ENCODE measurements at regions not wholly inside any gene's neighbourhood (a gene's known extent, or its start where the extent isn't known, plus 50 kb on each side); places are given as distances from the start of the nearest gene placed in this dataset.

DNA sequence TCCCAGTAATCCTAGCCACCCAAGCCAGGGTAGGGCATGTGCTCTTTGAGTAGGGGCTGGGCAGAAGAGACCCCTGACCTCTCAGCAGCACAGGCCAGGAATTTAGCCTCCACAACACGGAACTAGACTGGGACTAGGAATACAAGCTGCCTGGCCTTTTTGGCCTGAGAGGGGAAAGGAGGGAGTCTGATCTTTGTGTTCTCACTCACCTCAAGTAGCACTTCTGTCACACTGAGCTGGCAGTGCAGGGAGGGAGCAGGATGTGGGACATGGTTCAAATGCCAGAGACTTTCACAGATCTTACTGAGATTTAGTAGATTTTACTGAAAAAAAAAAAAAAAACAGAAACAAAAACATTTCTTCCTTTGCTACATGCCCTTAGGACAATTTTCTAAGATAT is 395.2 kb downstream of the CMPK2 start:
- no peak for DNase-seq (ENCODE audit: low read depth)

DNA sequence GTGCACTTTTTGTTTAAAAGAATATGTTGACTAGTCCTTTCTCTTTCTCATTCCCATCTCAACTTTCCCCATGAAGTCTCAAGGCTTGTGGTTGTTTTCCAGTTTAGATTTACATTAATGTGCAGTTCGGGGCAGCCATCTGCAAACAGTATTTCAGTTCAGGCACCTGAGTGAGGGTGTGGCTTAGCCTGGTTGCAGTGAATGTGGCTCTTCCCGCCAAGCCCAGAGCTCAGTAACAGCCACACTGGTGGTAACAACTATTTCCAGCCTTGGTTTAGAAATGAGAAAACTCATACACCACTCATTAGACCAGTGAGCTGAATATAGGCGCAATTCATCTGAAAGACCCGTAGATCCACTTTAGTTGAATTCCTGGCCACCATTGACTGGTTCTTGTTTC is 394.3 kb downstream of the CMPK2 start:
- DNase-seq (ENCODE audit: low read depth) = no peak

DNA sequence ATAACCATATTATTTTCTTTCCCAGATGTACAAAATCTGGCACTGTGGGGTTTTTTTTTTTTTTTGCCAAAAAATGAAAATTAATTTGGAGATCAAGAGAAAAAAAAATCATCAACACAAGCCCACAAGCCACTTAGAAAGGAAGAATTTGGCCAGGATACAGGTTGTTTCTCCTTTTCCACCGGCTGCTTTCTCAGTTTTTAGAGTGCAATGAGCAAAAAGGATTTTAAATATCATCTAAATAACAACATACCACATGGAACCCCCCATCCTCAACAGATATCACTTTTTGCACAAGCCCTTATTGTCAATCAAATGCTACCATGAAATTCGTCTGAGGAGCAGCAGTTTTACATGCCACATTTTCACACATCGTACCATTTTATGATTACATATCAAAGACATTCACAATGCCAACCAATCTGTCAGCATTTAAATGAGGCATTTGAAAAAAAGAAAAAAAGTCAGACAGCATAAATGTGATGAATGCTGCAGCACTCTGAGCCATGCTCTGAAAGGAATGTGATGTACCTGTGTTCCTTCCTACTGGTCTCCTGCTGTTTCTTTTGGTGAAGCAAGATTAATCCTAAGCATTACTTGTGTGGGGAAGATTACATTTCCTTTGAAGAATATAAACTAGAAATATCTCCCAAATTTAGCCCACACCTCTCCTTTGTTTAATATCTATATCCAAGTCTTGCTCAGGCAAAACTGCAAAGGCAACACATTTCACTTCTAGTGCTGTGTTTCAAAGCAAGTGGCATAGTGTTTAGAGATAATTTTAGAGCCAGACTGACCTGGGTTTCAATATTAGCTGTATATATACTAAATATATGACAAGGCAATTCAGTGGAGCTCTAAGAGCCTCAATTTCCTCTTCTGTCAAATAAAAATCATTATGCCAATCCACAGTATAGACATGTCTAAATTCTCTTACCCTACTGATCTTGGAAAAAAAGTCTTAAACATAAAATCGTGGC is 391.3 kb downstream of the CMPK2 start:
- no peak for DNase-seq (ENCODE audit: low read depth)

DNA sequence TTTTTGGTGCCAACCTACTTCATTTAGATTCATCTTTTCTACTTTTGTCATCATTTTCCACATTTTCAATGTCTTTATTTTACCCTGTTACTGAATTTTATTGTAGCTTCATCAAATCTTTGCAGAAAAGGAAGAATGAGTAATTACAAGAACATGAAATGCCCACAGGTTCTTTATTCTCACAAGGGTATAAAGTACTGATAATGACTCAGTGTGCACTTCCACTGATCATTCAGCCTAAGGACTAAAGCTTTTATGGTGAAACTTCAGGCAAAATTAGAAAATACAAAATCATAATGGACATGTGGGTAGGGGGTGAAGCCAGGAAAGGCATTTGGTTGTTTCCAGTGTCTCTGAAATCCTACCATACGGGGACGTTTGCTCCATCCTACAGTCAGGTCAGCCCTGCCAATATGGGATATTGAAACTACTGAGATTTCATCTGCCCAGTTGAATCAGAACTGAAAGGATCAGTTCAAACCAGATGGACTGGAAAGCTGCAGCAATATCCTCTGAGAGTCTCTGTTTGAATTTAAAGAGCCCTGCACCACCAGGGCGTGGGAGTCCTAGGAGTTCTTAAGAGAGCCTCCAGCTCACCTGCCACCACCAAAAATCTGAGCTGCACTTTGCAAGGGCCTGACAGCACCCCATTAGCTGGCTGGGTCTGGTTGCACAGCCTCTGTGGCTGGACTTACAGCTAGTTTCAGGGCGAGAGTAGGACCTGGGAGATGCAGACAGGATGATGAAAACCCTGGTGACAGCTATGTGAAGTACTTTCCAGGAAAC is 390.4 kb downstream of the CMPK2 start:
- DNase-seq (ENCODE audit: low read depth) = no peak

DNA sequence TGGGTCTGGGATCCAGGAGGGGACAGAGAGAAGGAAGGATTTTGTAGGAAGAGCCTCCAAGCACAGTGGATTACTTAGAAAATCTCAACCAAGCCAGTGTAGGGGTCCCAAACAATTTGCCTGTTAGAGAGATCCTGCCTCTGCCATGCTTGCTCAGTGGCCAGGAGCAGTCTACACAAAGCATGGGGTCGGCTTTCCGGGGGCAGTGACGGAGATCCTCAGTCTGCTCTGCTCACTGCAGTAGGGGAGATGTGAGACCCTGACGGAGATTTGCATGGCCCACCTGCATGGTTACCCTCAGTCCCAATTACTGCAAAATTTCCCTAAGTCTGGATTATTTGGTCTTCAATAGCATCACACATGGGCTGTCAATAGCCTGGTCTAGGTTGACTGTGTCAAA is 385.2 kb downstream of the CMPK2 start:
- DNase-seq (ENCODE audit: low read depth) = no peak

DNA sequence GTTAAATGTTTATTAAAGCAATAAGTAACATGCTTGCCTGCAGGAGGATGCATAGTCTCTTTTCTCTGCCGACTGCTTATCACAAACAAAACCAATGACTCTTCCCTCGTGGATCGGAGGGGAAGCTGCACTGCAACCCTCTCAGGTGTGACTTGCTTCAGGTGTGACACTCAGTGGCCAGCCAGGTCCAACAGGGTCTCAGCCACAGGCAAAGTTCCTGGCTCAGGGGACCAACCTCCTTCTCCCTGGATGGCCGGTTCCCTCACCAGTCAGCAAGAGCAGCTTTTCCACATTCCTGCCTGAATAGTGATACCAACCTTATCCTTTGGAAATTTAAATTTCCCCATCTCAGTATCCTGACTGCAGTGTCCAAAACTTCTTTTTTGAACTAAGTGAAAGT is 383.5 kb downstream of the CMPK2 start:
- no peak for DNase-seq (ENCODE audit: low read depth)

DNA sequence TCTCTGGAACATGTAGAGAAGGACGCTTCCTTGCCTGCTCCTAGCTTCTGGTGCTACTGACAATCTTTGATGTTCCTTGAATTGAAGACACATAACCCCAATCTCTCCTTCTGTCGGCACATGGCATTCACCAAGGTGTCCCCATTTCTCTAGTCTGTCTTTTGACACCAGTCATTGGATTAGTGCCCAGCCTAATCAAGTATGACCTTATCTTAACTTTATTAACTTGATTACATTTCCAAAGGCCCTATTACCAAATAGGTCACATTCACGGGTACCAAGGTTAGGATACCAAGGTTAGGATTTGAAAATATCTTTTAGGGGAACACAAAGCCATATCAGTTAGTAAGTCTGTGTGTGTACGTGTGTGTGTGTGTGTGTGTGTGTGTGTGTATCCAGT is 377.9 kb downstream of the CMPK2 start:
- DNase-seq (ENCODE audit: low read depth) = no peak

DNA sequence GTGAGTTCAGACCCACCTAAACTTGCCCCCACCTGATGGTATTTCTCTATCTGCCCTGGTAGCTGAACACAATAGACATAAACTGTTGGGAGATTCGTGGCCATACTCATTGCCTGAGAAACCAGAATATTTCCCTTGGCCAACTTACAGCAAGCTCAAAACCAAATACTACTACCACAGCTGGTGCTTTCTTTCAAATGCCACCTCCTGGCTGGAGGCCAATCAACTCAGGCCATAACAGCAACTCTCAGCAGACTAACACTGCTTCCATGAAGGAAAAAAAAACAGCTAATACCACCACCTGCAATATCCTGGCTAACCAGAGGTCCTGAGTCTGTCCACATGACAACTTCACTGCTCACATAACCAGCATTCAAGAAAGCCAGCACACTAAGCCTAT is 373.1 kb downstream of the CMPK2 start:
- no peak for DNase-seq (ENCODE audit: low read depth)

DNA sequence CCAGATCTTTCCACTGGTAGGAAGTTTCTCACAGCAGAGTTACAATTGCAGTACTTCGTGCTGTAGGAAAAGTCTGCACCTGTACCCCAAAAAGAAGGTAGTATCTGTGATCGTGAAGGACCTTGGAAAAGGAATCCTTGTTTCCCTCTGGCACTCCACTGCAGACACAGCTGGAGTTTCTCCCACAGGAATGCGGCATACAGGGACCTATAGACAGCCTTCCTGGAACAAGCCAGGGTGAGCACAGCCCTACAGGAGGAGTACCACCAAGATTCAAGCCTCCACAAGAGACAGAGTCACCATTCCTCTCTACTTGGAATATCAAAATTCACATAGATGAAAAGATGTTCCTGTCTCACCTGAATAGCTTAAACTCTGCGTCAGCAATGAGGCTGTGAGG is 372.4 kb downstream of the CMPK2 start:
- no peak for DNase-seq (ENCODE audit: low read depth)

DNA sequence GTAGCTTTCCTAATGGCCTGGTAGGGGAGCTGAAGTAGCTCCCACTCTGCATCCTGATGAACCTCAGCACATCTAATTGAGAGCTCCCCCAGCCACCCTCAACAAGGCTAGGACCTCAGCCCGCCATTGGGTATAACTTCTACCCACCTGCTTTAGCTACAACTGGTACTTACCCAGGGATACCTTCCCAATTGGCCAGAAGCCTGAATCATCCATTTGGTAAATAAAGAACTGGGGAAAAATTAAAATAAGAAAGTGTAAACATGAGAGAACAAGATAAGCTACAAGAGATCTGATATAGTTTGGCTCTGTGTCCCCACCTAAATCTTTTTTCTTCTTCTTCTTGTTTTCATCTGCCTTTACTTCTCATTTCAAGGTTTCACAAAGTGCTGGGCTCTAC is 372.0 kb downstream of the CMPK2 start:
- no peak for DNase-seq (ENCODE audit: low read depth)

DNA sequence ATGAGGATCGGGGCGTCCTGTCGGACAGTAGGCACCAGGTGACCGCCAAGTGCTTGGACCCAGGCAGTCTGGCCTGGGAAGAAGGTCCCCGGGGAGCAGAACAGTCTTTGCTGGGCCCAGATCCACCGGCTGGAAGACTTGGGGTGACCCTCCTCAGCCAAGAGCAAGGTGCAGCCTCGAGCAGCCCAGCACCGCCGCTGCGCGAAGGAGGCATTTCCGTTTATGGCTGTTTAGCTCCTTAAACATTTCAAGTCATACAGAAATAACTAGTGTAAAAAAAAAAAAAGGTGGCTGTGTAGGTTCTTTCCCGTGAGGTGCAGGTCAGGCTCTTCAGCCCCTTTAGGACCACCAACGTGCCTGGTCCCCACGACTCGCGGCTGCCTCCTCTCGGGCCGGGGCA is 370.2 kb downstream of the CMPK2 start:
- no peak for DNase-seq (ENCODE audit: low read depth)

DNA sequence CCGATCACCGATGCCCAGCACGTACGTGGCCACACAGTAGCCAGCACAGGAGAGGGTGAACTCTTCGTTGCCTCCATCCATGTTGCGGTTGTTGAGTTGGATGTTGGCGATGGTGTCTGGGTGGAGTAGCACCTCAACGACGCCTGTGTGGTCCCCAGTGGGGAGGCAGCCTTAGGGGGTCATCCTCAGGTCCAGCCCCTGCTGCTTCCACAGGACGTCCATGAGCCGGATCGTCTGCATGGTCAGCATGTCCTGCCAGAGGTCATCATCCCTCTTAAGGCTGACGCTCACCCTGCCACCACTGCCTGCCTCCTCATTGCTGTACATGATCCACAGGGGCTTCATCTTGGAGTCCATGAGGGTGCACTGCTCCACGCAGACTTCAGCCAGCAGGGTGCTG is 369.3 kb downstream of the CMPK2 start:
- DNase-seq (ENCODE audit: low read depth) = no peak

DNA sequence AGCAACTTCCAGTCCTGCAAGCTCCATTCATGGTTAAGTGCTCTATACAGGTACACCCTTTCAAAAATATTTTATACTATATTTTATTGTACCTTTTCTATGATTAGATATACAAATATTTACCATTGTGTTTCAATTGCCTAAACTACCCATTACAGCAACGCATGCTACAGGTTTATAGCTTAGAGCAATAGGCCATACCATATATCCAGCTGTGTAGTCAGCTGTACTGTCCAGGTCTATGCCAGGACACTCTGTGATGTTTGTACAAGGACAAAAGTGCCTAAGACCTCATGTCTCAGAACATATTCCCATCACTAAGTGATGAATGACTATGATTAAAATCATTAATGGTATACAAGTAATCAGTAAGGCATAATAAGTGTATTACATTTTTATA is 368.7 kb downstream of the CMPK2 start:
- no peak for DNase-seq (ENCODE audit: low read depth)

DNA sequence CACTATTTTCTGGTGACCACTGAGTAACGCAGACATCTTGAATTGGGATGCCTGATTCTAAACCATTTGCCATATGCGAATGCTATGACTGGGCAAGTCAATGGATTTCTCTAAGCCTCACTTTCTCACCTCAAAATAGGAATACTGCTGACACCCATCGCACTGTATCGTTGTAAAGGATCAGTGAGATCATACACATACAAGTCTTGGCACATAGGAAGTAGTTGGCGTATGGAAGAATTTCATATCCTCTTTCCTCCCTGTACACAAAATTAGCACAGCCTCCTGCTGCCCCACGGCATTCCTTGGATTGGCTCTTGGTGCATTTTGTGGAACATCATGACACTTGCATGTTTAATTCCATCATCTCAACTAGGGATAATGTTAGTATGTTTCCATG is 366.9 kb downstream of the CMPK2 start:
- no peak for DNase-seq (ENCODE audit: low read depth)

DNA sequence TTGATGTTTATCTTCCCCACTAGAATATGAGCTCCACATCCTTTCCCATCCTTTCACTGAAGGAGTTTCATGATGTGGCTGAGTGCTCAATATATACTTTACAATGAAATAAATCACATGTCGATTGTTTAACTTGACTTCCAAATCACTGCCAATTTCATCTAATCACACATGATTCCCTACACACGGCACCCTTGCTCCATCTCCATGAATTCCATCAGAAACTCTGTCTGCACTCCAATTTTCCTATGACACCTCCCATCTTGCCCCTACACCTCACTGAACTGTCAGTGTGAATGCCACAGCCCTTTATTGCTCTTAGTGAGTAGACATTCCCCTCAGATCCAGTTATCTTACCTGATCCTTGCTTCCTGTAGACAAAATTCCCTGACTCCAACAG is 366.0 kb downstream of the CMPK2 start:
- DNase-seq (ENCODE audit: low read depth) = no peak

DNA sequence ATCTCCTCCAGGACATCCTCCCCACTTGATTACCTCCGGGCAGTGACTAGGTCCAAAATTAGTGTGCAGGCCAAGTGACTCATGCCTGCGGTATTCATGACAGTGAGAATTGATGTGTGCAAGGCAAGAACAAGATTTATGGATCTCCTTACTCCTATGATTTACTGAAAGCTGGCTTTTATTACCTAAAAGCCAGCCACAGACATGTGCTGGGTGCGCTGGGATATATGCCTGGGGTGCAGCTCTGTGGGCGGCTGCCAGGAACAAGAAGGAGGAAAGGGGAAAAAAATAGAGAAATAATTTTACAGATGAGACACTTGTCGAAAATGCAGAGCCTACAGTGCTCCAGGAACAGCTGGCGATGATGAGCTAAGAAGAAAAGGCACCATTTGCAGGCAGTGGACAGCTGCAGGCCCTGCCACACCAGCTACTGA is 359.3 kb downstream of the CMPK2 start:
- DNase-seq (ENCODE audit: low read depth) = no peak

DNA sequence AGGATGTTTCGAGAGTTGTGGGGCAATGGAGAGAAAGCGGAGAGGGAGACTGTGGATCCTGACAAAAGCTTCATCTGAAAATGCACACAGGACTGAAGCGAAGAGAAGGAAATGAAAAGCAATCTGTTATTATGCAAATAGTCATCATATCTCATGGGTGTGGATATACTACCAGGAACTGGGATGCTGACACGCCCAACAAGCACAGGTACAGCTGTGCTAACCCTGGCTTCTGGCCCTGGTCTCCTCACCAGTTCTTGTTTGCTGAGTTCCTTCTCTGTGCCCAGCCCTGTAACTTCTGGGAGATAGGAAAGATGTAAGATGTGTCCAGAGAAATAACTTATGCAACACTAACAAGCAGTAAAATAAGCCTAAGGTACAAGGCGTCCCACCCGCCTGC is 358.8 kb downstream of the CMPK2 start:
- DNase-seq (ENCODE audit: low read depth) = no peak

DNA sequence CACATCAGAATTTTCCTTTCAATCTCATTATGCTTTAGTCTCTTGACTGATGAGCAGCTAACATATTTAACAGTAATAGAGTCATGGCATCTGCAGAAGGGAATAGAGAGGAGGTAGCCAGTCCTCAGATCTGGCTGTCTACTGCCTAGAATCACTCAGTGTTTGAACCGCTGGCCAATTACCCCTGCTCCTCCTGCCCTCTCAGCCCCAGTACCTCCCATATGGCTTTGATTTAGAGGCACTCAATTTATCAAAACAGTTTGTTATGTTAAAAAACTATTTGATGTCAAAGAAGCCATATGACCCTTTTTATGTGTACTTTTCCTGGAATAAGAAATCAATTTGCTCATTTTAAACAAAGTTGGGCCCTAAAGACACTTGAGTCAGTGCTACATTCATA is 355.2 kb downstream of the CMPK2 start:
- DNase-seq (ENCODE audit: low read depth) = no peak

DNA sequence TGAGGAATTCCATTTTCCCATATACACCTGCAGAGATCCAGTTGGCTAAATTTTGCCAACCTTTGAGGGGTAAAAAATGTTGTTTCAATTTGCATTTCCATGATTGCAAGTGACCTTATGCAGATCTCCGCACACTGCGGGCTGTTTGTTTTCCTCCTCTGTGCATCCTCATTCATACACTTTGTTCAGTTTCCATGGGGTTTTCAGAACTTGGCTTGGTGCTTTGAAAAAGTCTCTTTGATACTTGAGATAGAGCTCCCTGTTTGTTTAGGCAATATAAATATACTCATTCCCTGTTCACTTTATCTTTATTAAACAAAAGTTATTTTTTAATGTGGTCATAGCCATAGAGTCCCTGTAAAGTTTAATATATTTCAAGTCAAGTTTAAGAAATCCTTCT is 353.1 kb downstream of the CMPK2 start:
- no peak for DNase-seq (ENCODE audit: low read depth)

DNA sequence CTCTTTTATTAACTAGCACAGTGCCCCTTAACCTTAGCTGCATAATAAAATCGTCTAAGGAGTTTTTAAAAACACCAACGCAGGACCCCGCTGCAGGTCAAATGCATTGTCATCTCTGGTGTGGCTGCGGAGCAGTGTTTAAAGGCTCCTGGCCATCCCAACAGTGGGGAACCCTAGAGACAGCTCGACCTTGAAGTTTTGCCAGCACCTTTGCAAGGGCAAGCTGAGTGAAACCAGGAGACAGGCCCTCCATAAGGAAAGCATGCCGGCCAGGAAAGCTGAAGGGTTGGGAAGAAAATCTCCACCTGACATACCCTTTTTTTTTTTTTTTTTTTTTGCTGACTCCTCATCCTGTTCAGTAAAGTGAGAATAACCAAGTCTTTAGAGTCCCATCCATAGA is 349.0 kb downstream of the CMPK2 start:
- no peak for DNase-seq (ENCODE audit: low read depth)

DNA sequence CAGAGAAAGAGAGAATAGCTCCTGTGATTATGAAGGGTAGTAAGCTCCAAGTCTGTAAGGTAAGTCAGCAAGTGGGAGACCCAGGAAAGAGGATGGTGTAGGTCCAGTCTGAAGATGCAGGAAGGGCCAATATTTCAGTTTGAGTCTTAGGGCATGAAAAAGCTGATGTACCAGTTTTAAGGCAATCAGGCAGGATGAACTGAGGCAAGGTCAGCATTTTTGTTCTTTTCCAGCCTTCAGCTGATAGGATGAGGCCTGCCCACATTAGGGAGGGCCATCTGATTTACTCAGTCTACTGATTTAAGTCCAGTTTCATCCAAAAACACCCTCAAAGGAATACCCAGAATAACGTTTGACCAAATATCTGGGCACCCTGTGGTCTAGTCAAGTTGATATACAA is 347.3 kb downstream of the CMPK2 start:
- no peak for DNase-seq (ENCODE audit: low read depth)

DNA sequence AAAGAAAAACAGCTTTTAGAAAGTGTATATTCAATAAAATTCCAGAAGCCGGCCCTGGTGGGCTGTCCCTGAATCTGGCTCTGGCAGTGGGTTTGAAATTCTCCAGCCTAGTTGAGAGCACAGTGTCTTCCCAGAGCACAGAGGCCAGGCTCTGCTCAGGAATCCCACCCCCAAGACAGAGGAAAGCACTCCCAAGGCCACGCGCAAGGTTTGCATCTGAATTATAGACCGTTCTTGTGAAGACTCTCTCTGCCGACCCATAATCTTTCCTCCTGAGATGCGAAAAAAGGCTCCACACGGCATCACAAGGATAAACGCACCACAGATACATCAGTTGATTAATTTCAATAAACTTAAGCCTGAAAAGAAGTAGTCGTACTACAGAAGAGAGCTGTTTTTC is 342.2 kb downstream of the CMPK2 start:
- no peak for DNase-seq (ENCODE audit: low read depth)

DNA sequence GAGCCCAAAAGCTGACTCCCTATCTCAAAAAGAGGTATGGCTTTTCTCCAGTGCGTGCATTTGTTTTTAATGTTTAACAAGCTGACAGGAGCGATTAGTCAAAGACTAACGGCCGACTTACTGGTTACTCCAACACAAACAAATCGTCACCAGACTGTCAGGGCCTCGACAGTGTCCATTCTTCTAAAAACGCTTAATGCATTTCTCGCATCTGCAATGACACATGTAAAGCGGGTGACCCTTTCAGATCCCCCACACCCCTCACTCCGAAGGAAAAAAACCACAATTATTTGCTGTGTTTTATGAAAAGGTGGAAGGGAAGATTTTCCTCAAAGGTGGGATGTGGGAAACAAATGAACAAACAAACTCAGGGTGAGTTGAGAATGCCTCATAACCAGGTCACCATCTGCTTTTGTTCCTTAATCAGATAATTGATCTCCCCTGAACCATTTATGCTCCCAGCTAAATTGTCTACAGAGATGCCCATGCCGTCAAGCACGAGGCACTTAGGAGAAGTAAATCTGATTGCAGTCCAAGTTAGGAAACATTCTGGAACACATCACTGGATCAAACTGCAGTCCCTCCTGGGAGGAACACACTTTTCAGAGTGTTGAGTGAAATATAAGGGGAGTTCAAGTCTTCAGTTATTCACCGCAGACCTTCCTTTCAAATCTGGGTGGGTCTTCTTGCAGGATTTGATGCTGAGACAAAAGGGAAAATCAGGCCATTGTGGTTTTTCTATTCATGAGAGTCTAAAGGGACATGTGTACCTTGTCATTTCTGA is 340.8 kb downstream of the CMPK2 start:
- no peak for DNase-seq (ENCODE audit: low read depth)

All from stimulated activated CD8-positive, alpha-beta memory T cell treated with anti-CD3 and anti-CD28 coated beads, Interleukin-15, amount 100 ng/mL, for 1 hour (primary cell).